ENCODE measurements at regions not wholly inside any gene's neighbourhood (a gene's known extent, or its start where the extent isn't known, plus 50 kb on each side); places are given as distances from the start of the nearest gene placed in this dataset.

- DNase-seq: no peak
Measured at GRCh38 chr18:47317824-47318508, 66.5 kb upstream of the SKOR2 start.

GRCh38 chr18:47316924-47317323, 65.5 kb upstream of the SKOR2 start:
- DNase-seq: no peak

GRCh38 chr18:47313901-47314300, 62.4 kb upstream of the SKOR2 start:
- no peak for DNase-seq

- DNase-seq: no peak
Measured at GRCh38 chr18:47311585-47311984, 60.1 kb upstream of the SKOR2 start.
